GM20431 (cell line): ENCODE measurements at regions not wholly inside any gene's neighbourhood (a gene's known extent, or its start where the extent isn't known, plus 50 kb on each side); places are given as distances from the start of the nearest gene placed in this dataset.

ENCODE experiments used
- in situ Hi-C: fragments of 300-500 bp; cut with MseI, MboI; formaldehyde crosslinking; loops from one replicate; pipeline ENCODE4 v1.15.0; 2020; ENCODE audit warnings: low sequenced_read_pairs; ENCODE audit not compliant: unreplicated experiment

DNA sequence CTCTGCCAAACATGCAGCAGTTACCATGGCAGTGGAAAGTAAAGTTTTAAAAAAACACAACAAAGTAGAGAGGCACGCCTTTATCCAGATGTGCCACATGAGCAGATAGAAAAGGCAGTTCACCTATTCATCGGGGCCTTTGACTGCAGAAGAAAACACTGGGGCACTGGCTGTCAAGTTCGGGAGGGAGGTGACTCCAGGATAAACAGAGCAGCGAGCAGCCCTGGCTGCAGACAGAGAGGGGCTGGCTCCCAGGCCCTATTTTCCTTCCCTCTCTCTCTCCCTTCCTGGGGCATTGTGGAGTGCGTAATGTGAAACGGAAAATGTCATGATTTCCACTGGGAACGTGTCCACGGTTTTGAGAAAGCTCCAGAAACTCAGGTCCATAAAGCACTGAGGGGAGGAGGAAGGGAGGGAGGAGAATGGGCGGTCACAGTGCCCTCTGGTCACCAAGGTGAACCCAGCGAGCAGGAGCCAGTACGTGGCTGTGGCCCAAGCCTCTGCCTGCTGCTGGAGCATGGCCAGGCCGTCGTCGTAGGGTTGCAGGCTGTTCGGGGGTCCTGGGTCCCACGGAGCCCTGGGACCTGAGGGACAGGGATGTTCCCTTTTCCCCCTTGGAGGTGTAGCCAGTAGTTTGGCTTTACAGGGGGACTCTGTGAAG is 114.7 kb upstream of the IRF2BP2 start:
- in situ Hi-C loops = loop anchor here (25.0 kb wide), 2 partner anchors 113 to 363 kb away; no protein-coding TSS in a partner anchor

DNA sequence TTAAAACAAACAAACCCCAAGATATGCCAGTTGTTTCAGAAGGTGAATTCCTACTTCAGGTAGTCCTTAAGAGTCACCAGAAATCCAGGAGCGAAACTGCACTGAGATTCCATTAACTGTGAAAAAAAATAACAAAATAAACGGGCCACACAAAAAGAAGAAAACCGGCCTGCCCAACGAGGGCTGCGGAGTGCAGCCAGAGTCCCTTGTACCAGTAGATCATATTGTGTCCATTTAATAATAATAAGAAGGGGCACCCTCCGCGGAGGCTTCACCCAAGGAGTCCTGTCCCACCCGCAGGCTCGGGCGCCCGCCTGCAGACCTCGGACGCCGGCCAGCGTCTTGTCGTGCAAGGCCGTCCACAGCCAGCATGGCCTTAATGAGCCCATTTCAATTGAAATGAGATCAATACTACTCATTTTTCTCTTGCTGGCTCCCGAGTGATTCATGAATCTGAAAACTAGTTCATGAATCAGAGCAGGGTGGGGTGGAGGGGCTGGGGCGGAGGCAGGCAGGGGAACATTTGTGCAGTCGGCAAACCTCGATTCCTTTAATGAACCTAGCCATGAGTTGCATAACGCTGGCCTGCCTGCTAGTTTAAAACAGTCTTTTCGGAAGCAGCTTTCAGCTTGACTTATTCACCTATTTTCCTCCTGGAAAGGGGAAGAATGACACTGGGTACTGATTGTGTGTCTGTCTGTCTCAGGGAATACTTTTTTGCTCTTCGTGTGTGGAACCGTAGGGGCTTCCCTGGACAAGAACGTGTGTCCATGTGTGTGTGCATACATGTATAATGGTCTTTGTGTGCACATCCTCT is 113.1 kb upstream of the IRF2BP2 start:
- in situ Hi-C loops = no loop called here

DNA sequence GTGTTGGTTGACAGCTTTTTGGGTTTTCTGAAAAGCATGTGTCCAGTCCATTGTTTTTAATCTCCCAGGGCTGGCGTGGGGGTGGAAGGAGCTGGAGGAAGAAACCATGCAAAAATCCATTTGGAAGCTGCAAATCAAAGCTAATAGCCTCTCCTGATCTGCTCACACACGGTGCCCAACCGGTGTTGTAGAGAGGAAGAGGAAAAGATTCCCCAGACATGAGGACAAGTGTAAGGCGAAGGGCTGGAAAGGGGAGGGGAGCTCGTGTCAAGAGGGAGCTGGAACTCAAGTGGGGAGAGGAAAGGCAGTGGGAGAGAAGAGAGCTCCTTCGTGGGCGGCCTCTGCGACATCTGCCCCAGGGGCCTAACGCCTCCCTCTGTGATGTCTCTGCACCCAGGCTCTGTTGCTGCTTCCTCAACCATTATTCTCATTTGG is 112.3 kb upstream of the IRF2BP2 start:
- in situ Hi-C loops = no loop called here

DNA sequence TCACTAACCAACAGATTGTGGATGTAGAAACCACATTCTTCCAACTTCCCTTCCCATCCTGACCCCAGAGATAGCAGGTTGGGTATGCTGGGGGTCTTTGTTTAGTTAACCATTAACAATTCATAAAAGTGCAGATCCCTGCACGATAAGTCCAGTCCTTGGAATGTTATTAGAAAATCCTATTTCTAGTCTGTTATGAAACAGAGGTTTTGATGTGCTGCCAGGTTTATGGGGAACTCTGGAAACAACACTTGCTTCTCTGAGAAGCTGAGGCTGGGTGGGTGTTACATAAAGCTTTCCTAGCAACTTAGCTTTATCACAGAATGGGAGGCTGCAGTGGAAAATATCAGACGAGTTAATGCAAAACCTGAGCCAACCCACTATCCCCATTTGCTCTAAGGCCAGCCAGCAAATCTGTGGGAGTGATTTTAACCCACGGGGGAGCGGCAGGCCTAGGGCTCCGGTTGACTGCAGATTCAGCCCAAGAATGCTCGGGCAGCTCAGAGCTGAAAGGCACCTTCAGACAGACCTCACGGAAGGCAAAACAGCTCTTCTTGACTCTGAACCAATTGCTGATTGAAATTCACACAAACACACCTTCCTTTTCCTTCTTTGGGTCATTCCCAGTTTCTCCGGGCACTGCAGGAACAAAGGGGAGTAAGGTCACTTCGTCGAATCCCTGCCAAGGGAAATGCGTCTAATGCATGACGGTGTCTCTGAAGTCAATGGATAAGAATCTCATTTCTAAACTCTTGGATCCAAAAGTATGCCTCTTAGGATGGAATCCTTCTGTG is 111.7 kb upstream of the IRF2BP2 start:
- in situ Hi-C loops = no loop called here

DNA sequence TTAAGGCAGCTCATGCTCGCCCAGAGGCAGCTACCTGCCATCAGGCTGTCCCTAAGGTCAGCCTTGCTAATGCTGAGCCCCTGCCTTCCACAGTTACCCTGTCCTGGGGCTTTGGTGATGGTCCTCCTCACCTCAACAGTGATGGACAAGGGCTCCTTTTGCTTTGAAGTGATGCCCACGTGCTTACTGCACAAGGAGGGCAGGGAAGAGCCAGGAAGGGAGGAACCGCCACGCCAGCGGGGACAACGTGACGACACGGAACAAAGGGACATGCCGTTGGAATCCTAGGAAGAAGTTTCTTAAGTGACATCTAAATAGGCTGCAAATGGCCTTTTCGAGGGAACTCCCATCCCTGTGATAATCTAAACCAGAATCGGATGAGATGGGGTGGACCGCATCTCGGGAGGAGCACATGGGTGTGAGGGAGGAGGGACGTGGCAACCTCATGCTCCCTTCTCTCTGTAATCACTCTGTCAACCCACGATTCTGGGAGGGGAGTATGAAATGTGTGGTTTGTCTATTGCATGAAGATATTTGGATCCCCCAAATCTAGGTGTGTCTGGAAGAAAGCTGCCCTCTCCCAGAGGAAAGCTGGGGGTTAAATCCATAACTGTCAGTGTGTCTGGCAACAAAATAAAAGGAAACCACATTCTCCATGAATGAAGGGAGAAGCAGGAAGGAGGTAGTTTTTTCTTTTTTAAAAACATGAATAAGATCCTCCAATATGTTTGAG is 110.9 kb upstream of the IRF2BP2 start:
- in situ Hi-C loops = no loop called here

DNA sequence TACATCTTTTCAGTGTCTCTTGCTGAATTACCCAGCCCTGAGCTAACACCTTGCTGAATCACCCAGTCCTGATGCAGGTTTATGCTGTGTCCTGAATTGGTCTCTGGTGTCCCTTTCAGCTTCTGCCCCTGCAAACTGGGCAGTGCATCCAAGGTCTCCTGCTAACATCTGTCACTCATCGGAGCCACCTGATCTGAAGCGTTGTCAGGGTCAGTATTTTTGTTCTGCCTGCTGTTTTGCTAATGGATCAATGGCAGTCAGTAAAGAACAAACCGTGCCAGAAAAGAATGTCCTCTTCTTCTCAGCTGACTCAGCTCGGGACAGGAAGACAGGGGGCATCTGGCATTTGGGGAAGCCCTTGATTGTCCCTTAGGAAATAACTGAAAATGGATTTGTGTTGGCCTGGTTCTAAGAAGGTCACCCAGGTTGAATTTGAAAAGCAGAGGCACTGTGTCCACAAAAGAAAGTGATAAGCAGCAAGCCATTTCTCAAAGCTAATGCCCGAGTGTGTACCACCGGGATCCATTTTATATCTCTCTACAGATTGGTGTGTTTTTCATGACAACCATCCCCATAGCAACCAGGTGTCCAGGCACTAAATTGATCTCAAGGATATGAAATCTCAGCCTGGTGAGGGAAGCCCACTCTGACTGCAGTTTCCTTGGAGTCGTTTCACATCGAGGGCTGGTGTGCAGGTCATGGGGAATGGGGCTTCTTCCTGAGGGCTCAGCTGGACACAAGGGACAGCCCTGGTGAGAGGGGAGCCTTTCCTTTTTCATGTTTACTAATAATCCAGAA is 109.7 kb upstream of the IRF2BP2 start:
- in situ Hi-C loops = no loop called here

DNA sequence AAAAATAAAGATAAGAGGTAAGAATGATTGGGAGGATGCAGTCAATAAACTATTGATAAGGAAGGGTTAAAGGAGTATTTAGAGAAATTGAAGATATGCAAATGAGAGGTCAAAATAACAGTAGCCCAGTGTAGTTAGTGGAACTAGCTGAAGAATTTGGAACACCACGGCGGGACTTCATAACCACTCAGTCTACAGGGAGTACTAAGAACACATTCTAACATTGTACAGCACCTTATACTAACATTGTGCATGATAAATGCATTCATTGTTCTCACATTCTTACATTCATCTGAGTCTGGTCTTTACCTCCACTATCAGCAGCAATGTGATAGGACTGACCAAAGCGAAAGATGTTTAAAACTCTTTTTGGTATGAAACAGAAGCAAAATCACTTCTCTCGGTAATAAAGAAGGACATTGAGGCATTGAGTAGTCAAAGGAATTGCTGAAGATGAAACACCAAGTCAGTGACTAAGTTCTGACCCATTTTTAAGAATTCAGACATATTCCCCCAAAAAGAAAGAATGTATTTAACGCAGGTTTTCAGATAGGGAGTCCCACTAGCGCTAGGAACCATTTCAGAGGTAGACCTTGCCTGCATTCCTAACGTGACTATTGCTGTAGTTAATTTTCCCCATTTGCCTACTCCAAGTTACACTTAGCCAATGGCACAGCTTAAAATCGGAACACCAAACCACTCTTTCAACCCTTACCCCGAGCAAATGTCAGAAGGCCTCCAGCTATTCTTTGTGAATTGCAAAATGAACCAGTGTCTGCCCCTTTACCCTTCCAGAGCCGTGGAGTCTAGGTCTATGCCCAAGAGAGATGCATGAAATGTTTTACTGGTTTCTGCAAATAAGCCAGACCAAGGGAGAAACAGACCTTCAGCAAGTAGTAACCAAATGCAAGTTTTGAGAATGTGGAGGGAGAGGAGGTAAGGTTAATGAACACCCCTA is 108.8 kb upstream of the IRF2BP2 start:
- in situ Hi-C loops = no loop called here

DNA sequence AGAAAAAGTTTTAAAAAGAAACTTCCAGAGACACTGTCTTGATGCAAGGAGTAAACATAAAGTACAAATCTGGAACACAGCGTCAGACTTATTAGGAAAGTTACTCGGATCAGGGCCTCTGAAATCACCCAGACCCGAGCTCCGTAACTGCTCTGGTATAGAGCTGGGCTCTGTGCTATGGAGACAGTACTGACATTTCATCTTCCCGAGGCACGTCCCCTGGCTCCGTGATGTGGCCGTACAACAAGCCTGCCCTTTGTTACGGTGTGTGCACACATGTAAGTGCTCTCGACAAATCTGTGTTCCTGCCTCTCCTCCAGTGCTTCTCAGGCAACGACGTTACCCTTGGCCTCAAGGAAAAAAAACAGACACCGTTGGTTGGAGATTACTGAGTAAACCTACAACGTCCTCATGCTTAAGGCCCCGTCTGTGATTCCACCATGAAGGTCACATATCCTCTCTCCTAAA is 107.0 kb upstream of the IRF2BP2 start:
- in situ Hi-C loops = no loop called here

DNA sequence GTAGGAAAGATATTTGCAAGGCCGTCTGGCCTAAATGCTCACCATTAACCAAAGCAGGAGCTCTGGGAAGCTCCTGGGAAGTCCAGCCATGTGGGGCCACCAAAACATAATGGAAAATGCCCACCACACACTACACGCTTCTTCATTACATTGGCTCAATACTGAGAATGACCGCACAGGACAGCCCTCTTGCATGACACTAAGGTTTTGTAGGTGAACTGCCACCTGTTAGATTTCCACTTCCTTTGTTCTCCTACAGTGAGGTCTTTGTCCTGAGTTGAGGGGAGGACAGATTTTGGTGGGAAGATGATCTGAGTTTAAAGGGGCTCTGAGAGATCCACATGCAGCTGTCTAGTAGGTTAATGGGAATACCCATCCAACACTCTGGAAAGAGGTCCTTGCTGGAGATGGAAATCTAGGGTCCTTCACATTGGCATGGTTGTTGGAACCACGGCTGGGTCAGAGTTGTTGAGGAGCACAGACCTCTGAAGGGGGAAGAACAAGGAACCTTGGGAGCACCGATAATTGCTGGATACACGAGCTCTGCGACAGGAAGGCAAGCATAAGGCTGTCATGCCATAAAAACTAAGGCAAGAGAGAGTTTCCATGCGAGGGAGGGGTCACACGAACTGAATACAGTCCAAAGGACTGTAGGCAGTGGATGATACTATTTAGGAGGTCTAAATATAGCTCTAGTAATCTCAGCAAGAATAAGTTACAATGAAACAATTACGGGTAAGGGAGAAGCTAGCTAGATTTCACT is 105.5 kb upstream of the IRF2BP2 start:
- in situ Hi-C loops = no loop called here

DNA sequence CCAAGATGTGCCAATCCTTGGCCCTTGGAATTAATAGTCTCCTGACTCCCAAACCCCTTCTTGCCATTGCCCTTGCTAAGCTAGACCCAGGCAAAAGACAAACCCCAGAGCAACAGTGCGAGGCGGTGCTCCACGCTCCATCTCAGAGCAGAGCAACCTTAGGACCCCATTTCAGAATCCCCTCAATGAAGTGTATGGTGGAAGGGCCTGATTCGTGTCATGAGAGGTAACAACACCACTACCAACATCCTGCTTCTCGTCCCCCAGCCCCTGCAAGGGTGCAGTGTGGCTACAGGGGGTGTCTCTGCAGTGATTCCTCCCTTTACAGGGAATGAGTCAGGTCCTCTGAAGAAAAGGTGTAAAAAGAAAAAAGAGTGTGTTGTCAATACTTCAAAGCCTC is 103.9 kb upstream of the IRF2BP2 start:
- in situ Hi-C loops = no loop called here

DNA sequence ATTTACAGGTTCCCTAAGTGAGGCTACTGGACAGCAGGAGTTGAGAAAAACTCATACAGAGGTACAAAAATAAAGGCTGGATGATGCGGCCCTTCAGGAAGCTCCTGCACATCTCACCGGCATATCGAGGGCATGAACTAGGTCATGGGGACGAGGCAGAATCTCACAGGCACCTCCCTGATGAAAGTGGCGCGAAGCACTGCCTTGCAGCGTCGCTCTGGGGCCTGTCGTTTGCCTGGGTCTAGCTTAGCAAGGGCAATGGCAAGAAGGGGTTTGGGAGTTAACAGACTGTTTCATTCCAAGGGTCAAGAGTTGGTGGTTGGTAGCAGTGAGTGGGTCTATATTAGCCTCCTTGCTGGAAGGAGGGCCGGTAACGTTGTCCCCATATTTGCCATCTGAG is 103.5 kb upstream of the IRF2BP2 start:
- in situ Hi-C loops = no loop called here

DNA sequence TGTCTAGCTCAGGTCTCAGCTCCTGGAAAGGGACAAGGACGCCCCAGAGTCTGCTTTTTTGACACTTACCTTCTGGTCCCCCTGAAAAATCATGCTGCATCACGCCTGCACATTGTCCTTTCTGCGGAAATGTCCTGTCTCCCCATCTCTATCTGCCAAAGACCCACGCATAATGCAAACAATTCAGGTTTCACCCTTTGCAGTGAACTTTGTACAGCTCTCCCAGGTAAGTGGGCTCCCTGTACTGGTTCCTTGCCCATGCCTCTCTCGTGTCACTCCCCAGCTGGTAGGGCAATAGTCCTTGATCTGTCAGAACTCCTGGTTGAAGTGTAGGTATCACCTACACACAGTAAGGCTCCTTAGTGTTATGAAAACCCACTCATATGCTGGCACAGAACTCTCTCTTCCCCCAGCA is 102.9 kb upstream of the IRF2BP2 start:
- in situ Hi-C loops = no loop called here

DNA sequence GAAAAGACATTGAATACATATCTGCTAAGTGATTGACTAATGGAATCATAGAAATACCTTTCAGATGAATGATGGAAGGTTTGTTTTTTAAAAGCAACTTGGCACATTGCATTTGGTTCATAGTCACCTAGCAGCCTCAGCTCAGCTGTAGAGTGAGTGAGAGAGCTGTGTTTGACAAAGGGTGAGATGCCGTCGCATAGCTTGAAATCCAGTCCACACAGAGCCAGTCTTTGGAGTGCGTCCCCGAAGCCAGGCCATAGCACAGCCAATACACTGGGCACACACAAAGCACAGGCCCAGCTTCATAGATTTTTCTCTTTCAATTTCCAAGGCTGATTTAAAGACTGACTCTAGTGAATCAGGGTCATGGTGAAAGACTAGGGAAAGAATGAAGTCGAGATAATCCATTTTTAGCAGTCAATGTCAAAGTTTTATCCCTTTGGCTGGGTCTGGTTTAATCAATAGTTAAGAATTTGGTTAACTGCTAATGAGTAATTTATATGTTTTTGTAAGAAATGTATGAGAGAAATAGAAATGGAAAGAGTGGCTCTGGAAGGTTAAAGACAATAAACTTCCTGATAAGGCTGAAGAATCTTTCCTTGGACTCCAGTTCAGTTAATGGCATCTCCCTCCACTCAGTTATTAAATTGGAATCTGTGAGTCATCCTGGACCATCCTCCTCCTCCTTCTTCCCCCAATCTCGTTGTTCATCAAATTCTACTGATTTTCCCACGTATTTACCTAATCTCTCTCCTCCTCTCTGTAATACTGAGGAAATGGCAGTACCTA is 101.2 kb upstream of the IRF2BP2 start:
- in situ Hi-C loops = no loop called here

DNA sequence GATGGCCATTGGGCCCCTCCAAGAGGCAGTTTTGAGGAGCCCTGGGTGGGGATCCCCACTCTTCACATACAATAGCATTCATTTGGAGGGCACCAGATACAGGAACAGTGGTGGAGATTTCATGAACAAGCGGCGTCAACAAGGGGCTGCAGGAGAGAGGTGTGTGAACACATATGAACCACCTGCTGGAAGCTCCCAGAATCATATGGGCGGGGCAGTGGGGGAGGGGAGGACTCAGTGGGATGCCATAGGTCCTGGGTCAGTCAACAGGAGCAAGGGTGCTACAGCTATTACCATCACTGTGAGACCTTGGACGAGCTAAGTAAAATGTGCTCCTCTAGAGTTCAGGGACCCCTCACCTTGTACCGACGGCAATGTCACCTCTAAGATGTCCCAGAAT is 100.4 kb upstream of the IRF2BP2 start:
- in situ Hi-C loops = no loop called here

DNA sequence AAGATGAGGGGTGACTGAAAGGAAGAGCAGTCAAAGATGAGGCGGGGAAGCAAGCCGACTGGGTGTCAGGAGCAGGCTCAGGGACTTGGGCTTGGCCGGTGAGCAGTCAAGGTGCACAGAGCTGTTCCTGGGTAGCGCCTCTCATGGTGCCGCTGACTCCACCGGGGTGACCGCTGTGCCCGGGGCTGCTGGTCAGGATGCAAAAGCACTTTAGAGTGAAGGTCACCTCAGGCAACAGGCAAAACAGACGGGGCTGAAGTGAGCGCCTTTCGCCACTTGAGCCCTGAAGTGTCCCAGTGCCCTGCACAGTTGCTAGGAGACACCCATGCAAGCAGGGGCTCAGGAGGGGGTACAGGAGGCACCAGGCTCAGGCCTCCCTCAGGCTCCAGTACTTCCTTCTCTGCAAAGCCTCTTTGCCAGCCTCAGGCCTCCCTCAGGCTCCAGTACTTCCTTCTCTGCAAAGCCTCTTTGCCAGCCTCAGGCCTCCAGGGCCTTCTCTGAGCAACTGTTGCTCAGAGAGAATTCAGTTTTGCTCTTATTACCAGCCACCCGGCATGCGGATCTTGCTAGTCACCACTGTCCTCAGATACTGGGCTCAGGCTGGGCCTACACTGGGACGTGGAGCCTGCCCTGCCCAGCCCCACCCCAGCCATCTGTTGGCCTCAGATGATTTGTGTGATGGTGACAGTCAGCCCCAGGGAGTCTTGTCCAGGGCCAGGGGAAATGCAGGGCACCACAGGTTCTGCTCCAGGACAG is 99.7 kb upstream of the IRF2BP2 start:
- in situ Hi-C loops = no loop called here
